ENCODE measurements at regions not wholly inside any gene's neighbourhood (a gene's known extent, or its start where the extent isn't known, plus 50 kb on each side); places are given as distances from the start of the nearest gene placed in this dataset.

DNA sequence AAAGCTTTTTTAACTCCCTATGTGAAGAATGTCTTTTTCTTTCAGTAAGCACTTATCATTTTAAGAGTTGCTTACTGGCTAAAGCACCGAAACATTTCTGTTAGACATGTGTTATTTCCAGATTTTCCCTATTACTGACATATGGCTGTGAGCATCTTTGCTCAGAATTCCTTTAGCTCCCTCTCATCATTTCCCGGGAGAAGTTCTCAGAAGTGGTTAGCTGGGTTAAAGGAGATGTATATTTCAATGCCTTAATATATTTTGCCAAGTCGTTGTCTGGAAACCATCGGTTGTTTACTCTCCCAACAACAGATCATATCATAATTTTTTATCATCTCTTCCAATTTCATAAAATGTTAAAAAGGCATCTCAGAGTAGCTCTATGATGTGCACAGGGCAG, 396.5 kb downstream of the OCA2 start:
- TF ChIP-seq, protein P1, sequence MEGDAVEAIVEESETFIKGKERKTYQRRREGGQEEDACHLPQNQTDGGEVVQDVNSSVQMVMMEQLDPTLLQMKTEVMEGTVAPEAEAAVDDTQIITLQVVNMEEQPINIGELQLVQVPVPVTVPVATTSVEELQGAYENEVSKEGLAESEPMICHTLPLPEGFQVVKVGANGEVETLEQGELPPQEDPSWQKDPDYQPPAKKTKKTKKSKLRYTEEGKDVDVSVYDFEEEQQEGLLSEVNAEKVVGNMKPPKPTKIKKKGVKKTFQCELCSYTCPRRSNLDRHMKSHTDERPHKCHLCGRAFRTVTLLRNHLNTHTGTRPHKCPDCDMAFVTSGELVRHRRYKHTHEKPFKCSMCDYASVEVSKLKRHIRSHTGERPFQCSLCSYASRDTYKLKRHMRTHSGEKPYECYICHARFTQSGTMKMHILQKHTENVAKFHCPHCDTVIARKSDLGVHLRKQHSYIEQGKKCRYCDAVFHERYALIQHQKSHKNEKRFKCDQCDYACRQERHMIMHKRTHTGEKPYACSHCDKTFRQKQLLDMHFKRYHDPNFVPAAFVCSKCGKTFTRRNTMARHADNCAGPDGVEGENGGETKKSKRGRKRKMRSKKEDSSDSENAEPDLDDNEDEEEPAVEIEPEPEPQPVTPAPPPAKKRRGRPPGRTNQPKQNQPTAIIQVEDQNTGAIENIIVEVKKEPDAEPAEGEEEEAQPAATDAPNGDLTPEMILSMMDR (IDR thresholded peaks at IDR 0.05; ENCODE audit: low read depth, low read length, poor library complexity, severe bottlenecking): no peak
- no peak for TF ChIP-seq EZH2phosphoT487 (IDR thresholded peaks at IDR 0.05; ENCODE audit: borderline replicate concordance, low read length)

Measured in DOHH2 (cell line).